C4-2B (cell line): ENCODE measurements at regions not wholly inside any gene's neighbourhood (a gene's known extent, or its start where the extent isn't known, plus 50 kb on each side); places are given as distances from the start of the nearest gene placed in this dataset.

Experiments
- H3K27ac ChIP-seq: fragments of 450-650 bp; 2 replicates; pipeline ENCODE4 v1.5.1; 2017
- CTCF ChIP-seq: fragments of 450-650 bp; conservative IDR thresholded peaks from 2 replicates; pipeline ENCODE4 v1.5.1; 2017; ENCODE audit warnings: mild to moderate bottlenecking
- ZFX ChIP-seq: fragments of 450-650 bp; IDR thresholded peaks from 2 replicates; pipeline ENCODE4 v1.6.1; 2017

- H3K27ac ChIP-seq: no peak overlapping the region
- no peak for TF ChIP-seq CTCF
- TF ChIP-seq ZFX: no peak
Observed at GRCh38 chr1:79105500-79105899, 99.0 kb upstream of the ADGRL4 start.

- TF ChIP-seq CTCF (no peak), ZFX (no peak)
- no peak overlapping the region for H3K27ac ChIP-seq
Observed at GRCh38 chr1:79104617-79105016, 98.1 kb upstream of the ADGRL4 start.

DNA sequence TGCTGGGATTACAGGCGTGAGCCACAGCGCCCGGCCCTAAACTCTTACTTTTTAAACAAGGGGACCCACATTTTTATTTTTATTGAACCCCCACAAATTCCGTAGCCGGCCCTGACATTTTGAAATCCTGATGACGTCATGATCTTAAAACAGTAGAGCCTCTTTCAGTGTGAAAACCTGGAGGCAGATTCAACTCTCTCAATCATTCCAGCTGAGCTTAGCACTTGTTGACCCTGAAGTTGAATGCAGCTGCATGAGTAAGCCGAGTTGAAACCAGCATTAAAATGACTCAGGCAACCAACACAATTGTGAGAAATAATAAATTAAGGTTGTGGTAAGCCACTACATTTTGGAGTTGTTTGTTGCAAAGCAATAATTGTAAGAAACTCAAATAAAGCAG, 93.9 kb upstream of the ADGRL4 start:
- H3K27ac ChIP-seq: no peak overlapping the region
- TF ChIP-seq ZFX (no peak), CTCF (no peak)

- no peak overlapping the region for H3K27ac ChIP-seq
- no peak for TF ChIP-seq ZFX
Observed at GRCh38 chr1:79090985-79091384, 84.5 kb upstream of the ADGRL4 start.

GRCh38 chr1:79089946-79090345, 83.4 kb upstream of the ADGRL4 start:
- TF ChIP-seq ZFX (no peak), CTCF (no peak)
- H3K27ac ChIP-seq: no peak overlapping the region

DNA sequence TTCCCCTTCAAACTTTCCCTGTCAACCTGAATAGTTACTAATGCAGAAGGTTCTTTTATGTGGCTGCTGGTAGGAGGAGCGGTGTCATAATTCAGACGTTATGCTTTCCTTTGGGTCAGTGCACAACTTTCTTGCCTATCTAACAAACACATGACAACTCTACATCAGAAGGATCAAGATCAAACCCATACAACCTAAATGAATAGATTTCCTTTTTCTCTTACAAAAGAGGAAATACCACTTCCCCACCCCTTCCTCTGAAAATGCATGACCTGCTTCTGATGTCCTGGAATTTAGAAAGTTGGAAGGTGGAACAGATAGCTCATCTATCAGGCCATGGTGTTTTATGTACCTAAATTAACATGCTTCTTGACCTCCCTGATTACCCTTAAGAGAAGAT, 75.7 kb upstream of the ADGRL4 start:
- no peak for TF ChIP-seq CTCF
- TF ChIP-seq ZFX: no peak
- H3K27ac ChIP-seq: no peak overlapping the region

DNA sequence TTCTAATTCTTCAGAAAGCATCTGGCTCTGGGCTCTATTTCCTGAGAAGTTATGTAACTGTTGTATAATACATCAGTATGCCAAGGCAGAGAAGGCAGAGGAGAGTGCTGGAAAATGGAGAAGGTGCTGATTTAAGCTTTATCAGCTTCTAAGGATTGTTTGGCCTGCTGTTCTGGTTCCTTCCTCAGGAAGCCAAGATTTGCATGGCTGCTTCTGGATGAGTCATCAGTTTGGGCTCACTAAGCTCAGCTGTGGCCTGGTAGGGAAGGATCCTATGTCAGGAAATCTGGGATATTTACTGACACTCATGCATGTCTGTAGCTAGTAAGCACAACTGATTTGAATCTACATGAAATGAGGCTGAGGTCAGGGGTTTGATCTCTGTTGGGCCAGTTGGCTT, 73.2 kb upstream of the ADGRL4 start:
- no peak overlapping the region for H3K27ac ChIP-seq
- TF ChIP-seq CTCF (no peak), ZFX (no peak)

- TF ChIP-seq ZFX: no peak
- TF ChIP-seq CTCF: no peak
- H3K27ac ChIP-seq: no peak overlapping the region
Observed at GRCh38 chr1:79074975-79075374, 68.4 kb upstream of the ADGRL4 start.
